ENCODE measurements at regions not wholly inside any gene's neighbourhood (a gene's known extent, or its start where the extent isn't known, plus 50 kb on each side); places are given as distances from the start of the nearest gene placed in this dataset.

GRCh38 chr18:4807604-4808293 is 352.6 kb upstream of the DLGAP1 start:
- TF ChIP-seq RAD21 (IDR thresholded peaks at IDR 0.05; ENCODE audit: low read depth), result no peak
- TF ChIP-seq FOXM1 (IDR thresholded peaks at IDR 0.05; ENCODE audit: borderline replicate concordance, low read depth), result no peak
- no peak for TF ChIP-seq TAF1 (IDR thresholded peaks at IDR 0.05; ENCODE audit: low read depth)
- TF ChIP-seq EGR1 (IDR thresholded peaks at IDR 0.05), result no peak
- TF ChIP-seq CREB1 (IDR thresholded peaks at IDR 0.05; ENCODE audit: low read depth), result no peak
- no peak for TF ChIP-seq USF1 (IDR thresholded peaks at IDR 0.05)
- no peak for TF ChIP-seq CEBPB (IDR thresholded peaks at IDR 0.05)
- TF ChIP-seq NFIC (IDR thresholded peaks at IDR 0.05), result no peak
- no peak for TF ChIP-seq YY1 (IDR thresholded peaks at IDR 0.05; ENCODE audit: low read depth)
- TF ChIP-seq TCF12 (IDR thresholded peaks at IDR 0.05; ENCODE audit: low read depth), result no peak
- TF ChIP-seq TEAD4 (IDR thresholded peaks at IDR 0.05), result no peak
- TF ChIP-seq EP300 (IDR thresholded peaks at IDR 0.05; ENCODE audit: borderline replicate concordance), result no peak
